ENCODE measurements at regions not wholly inside any gene's neighbourhood (a gene's known extent, or its start where the extent isn't known, plus 50 kb on each side); places are given as distances from the start of the nearest gene placed in this dataset.
"Not testable (repeated sequence)": the region's sequence is repeated elsewhere in the genome, so short reads cannot be mapped to it uniquely, and the experiment has no call there.

DNA sequence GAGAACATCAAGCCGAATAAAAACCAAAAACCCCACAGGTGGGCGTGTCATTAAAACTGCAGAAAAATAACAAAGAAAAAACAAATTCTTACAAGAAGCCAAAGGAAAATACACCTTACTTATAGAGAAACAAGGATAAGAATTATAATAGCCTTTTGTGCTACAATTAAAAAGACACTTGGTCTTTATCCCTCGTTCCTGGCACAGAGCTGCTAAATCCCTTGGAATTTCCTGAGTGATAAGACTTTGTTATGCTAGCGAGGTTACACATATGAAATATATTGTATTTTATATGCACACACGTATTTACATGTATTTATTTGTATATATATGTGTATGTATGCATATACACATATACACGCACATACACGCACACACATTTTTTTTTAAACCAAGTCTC, 325.3 kb upstream of the TFPI start:
- no peak overlapping the region for H3K27ac ChIP-seq
- H3K36me3 ChIP-seq (replicated peaks in 1 of 2; ENCODE audit: insufficient read depth in 1 of 2, low read depth in 2 of 2), result no peaks in the 10 kb centered on the region
- H3K4me3 ChIP-seq, result no peak overlapping the region
- WGBS, 2 donors, result 80 to 84% methylated on average over 7 of the region's 7 CpGs
- no peaks in the 10 kb centered on the region for H3K4me1 ChIP-seq
- H3K27me3 ChIP-seq, result no peaks in the 10 kb centered on the region
- DNase-seq (no peak), ATAC-seq (no peak)
- no peaks in the 10 kb centered on the region for H3K9me3 ChIP-seq
- intact Hi-C loops (cut with DNase I), result no loop called here
- TF ChIP-seq, protein P1, sequence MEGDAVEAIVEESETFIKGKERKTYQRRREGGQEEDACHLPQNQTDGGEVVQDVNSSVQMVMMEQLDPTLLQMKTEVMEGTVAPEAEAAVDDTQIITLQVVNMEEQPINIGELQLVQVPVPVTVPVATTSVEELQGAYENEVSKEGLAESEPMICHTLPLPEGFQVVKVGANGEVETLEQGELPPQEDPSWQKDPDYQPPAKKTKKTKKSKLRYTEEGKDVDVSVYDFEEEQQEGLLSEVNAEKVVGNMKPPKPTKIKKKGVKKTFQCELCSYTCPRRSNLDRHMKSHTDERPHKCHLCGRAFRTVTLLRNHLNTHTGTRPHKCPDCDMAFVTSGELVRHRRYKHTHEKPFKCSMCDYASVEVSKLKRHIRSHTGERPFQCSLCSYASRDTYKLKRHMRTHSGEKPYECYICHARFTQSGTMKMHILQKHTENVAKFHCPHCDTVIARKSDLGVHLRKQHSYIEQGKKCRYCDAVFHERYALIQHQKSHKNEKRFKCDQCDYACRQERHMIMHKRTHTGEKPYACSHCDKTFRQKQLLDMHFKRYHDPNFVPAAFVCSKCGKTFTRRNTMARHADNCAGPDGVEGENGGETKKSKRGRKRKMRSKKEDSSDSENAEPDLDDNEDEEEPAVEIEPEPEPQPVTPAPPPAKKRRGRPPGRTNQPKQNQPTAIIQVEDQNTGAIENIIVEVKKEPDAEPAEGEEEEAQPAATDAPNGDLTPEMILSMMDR (IDR thresholded peaks at IDR 0.05), result no peak
- no peak for TF ChIP-seq POLR2A (IDR thresholded peaks at IDR 0.05)

DNA sequence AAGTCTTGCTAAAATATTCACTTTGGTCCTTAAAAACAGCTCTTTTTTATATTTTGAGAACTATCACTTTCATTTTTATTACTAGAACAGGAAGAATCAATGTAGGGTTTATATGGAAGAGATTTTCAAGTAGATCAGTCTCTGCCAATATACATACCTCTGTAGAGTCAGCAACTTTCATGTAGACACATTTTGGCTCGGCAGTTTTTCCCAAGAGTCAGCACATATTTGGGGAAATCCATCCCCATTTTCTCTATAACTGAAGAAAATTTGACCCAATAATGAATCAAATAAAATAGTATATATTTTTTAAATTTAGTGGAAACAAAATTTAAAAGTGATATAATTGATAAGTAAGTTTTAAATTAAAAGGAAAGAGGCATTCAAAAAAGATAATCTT, 329.8 kb upstream of the TFPI start:
- Histone ChIP-seq H3K4me3 (no peak overlapping the region), H3K27me3 (no peaks in the 10 kb centered on the region), H3K4me1 (no peaks in the 10 kb centered on the region), H3K36me3 (replicated peaks in 1 of 2; ENCODE audit: insufficient read depth in 1 of 2, low read depth in 2 of 2) (no peaks in the 10 kb centered on the region), H3K27ac (no peak overlapping the region), H3K9me3 (no peaks in the 10 kb centered on the region)
- intact Hi-C loops (cut with DNase I), result no loop called here
- no peak for ATAC-seq
- WGBS, 2 donors, result 83 to 90% methylated on average over 1 of the region's 1 CpG
- no peak for TF ChIP-seq POLR2A (IDR thresholded peaks at IDR 0.05)
- TF ChIP-seq, protein P1 (IDR thresholded peaks at IDR 0.05), result no peak
- no peak for DNase-seq

DNA sequence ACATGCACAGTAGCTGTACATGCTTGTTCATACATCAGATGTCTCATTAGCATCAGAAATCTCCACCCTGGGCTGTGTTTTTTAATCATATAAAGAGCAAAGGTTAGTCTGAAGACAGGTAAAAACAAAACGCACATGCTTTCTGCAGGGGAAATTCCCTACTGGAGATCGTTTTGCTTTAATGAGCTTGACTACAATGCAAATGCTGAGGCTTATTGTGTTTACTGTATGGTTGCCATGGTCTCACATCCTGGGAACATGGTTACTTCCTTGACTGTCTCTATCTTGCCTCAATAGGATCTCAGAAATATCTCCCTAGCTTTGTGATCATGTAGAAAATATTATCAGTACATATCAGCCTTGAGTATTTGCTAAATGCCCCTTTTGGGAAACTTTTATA, 336.5 kb upstream of the TFPI start:
- Histone ChIP-seq H3K27ac (no peak overlapping the region), H3K36me3 (replicated peaks in 1 of 2; ENCODE audit: insufficient read depth in 1 of 2, low read depth in 2 of 2) (no peaks in the 10 kb centered on the region), H3K9me3 (no peaks in the 10 kb centered on the region), H3K4me1 (no peaks in the 10 kb centered on the region), H3K4me3 (no peak overlapping the region), H3K27me3 (no peaks in the 10 kb centered on the region)
- intact Hi-C loops (cut with DNase I), result no loop called here
- no peak for ATAC-seq
- 39 to 47% methylated on average over 2 of the region's 2 CpGs for WGBS, 2 donors
- TF ChIP-seq POLR2A (IDR thresholded peaks at IDR 0.05), result no peak
- TF ChIP-seq, protein P1 (IDR thresholded peaks at IDR 0.05), result no peak
- DNase-seq, result no peak

DNA sequence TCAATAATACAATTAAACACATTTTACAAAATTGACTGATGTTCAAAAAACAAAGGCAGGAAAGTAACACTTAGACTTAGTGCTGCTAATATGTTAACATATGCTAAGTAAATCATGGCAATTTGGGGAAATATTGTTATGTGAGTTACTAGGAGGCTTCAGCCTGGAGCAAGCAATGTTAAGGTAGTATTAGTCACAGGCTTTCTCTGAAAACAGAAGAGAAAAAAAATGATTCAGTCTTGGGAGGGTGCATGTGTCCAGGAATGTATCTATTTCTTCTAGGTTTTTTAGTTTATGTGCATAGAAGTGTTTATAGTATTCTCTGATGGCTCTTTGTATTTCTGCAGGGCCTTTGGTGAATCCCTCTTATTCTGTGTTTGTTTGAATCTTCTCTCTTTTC, 345.8 kb upstream of the TFPI start:
- H3K27me3 ChIP-seq, result no peaks in the 10 kb centered on the region
- no peak overlapping the region for H3K27ac ChIP-seq
- DNase-seq, result no peak
- intact Hi-C loops (cut with DNase I), result no loop called here
- peaks cover 0 to 2% (median 0%) of the 10 kb centered on the region in 3 donors for H3K9me3 ChIP-seq
- no peak overlapping the region for H3K4me3 ChIP-seq
- ATAC-seq, result no peak
- H3K36me3 ChIP-seq (replicated peaks in 1 of 2; ENCODE audit: insufficient read depth in 1 of 2, low read depth in 2 of 2), result no peaks in the 10 kb centered on the region
- H3K4me1 ChIP-seq, result no peaks in the 10 kb centered on the region
- no peak for TF ChIP-seq POLR2A (IDR thresholded peaks at IDR 0.05)
- TF ChIP-seq, protein P1 (IDR thresholded peaks at IDR 0.05), result no peak

DNA sequence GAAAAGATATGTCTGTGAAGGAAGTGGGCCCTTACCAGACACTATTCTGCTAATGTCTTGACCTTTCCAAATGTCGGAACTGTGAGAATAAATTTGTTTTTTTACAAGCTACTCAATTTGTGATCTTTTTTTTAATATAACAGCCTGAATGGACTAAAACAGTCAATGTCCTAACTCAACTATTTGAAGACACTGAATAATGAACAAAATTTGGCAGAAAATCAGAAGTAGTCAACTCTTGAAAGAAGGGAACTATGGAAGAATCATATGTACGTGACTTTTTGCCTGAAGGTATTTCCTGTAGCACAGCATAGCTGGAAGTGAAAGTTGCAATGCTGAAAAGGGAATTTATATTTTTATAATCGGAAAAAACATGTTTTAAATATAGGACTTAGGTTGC, 351.8 kb upstream of the TFPI start:
- no peak for ATAC-seq
- 78 to 80% methylated on average over 3 of the region's 3 CpGs for WGBS, 2 donors
- H3K27me3 ChIP-seq, result no peaks in the 10 kb centered on the region

DNA sequence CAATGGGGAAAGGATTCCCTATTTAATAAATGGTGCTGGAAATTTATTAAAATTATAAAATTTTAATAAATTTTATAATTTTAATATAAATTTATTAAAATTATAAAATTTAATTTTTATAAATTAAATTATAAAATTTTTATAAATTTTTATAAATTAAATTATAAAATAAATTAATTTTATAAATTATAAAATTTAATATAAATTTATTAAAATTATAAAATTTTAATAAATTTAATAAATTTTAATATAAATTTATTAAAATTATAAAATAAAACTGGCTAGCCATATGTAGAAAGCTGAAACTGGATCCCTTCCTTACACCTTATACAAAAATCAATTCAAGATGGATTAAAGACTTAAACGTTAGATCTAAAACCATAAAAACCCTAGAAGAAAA, 356.7 kb upstream of the TFPI start:
- H3K9me3 ChIP-seq; H3K27me3 ChIP-seq; DNase-seq; intact Hi-C loops (cut with DNase I); ATAC-seq; H3K4me1 ChIP-seq; H3K36me3 ChIP-seq (replicated peaks in 1 of 2; ENCODE audit: insufficient read depth in 1 of 2, low read depth in 2 of 2); H3K27ac ChIP-seq; H3K4me3 ChIP-seq: not testable (repeated sequence)
- WGBS, 2 donors, result 74 to 82% methylated on average over 1 of the region's 1 CpG

More for the DNA sequence above, 351.8 kb upstream of the TFPI start:
- H3K4me3 ChIP-seq, result no peak overlapping the region
- DNase-seq, result no peak
- no peaks in the 10 kb centered on the region for H3K36me3 ChIP-seq (replicated peaks in 1 of 2; ENCODE audit: insufficient read depth in 1 of 2, low read depth in 2 of 2)
- no peaks in the 10 kb centered on the region for H3K4me1 ChIP-seq
- intact Hi-C loops (cut with DNase I), result no loop called here
- H3K9me3 ChIP-seq, result no peaks in the 10 kb centered on the region
- TF ChIP-seq, protein P1 (IDR thresholded peaks at IDR 0.05), result no peak
- TF ChIP-seq POLR2A (IDR thresholded peaks at IDR 0.05), result no peak
- H3K27ac ChIP-seq, result no peak overlapping the region

Measured in body of pancreas (tissue), 4 donors.